Fibroblast of lung (primary cell): ENCODE measurements at regions not wholly inside any gene's neighbourhood (a gene's known extent, or its start where the extent isn't known, plus 50 kb on each side); places are given as distances from the start of the nearest gene placed in this dataset.

Experiments used
- EZH2 ChIP-seq: IDR thresholded peaks from 2 replicates; pipeline ENCODE4 v1.5.1; 2012; ENCODE audit warnings: low read length, control low read depth, mild to moderate bottlenecking; ENCODE audit errors: missing control alignments
- TF ChIP-seq, protein P1 (sequence below), 2 donors: IDR thresholded peaks in 1 of 2; conservative IDR thresholded peaks in 1 of 2; 1 replicate in 1 of 2; 2 replicates in 1 of 2; pipeline ENCODE4 v1.5.1; 2011 to 2012; ENCODE audit warnings: low read length in 2 of 2, control low read depth in 1 of 2, inconsistent platforms in 1 of 2, low read depth in 1 of 2, mild to moderate bottlenecking in 1 of 2

DNA sequence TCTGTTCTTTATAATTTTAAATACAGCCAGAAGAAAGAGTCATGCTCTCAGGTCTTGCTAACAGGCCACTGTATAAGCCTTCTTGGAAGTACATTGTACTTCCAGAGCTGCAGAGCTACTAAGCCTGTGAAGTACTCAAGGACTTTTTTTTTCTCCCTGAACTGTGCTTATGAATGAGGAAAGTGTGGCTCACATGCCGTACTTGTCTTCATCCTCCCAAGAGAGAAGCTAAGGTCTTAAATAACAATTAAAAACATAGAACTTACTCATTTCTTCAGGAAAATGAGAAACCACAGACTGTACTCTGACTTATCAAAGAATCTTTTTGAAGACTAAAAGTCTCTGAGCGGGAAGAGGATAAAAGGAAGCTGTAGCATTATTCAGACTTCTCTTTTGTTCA lies 218.3 kb downstream of the HTR1B start:
- TF ChIP-seq, protein P1, sequence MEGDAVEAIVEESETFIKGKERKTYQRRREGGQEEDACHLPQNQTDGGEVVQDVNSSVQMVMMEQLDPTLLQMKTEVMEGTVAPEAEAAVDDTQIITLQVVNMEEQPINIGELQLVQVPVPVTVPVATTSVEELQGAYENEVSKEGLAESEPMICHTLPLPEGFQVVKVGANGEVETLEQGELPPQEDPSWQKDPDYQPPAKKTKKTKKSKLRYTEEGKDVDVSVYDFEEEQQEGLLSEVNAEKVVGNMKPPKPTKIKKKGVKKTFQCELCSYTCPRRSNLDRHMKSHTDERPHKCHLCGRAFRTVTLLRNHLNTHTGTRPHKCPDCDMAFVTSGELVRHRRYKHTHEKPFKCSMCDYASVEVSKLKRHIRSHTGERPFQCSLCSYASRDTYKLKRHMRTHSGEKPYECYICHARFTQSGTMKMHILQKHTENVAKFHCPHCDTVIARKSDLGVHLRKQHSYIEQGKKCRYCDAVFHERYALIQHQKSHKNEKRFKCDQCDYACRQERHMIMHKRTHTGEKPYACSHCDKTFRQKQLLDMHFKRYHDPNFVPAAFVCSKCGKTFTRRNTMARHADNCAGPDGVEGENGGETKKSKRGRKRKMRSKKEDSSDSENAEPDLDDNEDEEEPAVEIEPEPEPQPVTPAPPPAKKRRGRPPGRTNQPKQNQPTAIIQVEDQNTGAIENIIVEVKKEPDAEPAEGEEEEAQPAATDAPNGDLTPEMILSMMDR (conservative IDR thresholded peaks at IDR 0.05 in 1 of 2, IDR thresholded peaks at IDR 0.05 in 1 of 2; ENCODE audit: low read depth in 1 of 2, low read length in 2 of 2) = no peak
- no peak for TF ChIP-seq EZH2
